ENCODE measurements at regions not wholly inside any gene's neighbourhood (a gene's known extent, or its start where the extent isn't known, plus 50 kb on each side); places are given as distances from the start of the nearest gene placed in this dataset.

GRCh38 chr10:128318913-128319312 is 192.7 kb upstream of the MKI67 start:
- Histone ChIP-seq H2AFZ (ENCODE audit: low read length) (no peak overlapping the region), H3F3A (ENCODE audit: low read length, unreplicated experiment) (no peaks in the 10 kb centered on the region), H3K36me3 (ENCODE audit: low read depth, low read length) (no peaks in the 10 kb centered on the region), H3K4me1 (ENCODE audit: insufficient read depth, low read length) (no peaks in the 10 kb centered on the region), H3K9me2 (replicated peaks; ENCODE audit: low read length) (no peaks in the 10 kb centered on the region), H3K79me2 (ENCODE audit: low read length) (no peaks in the 10 kb centered on the region), H3K4me3 (ENCODE audit: low read length) (no peak overlapping the region), H3K9ac (ENCODE audit: low read length) (no peak overlapping the region), H3K4me2 (ENCODE audit: low read length) (no peak overlapping the region), H4K20me1 (ENCODE audit: low read length) (no peaks in the 10 kb centered on the region), H3K27me3 (ENCODE audit: low read length) (0 out of 2 replicates have a peak, but pooled peaks cover 11% of the 10 kb centered on the region), H3K27ac (ENCODE audit: low read length) (no peak overlapping the region), H3K9me3 (ENCODE audit: low read length) (no peaks in the 10 kb centered on the region)
- intact Hi-C loops (cut with micrococcal nuclease), result no loop called here
- DNase-seq, result no peak
- POLR2A ChIA-PET (ENCODE audit: unreplicated experiment), result no interaction called here
- ATAC-seq, result no peak
- CTCF ChIA-PET, result no interaction called here
- no peak for TF ChIP-seq EZH2 (IDR thresholded peaks at IDR 0.05; ENCODE audit: low read length, unreplicated experiment)
- no peak for TF ChIP-seq CTCF (conservative IDR thresholded peaks at IDR 0.05; ENCODE audit: low read depth, low read length)
- no peak for TF ChIP-seq EZH2phosphoT487 (IDR thresholded peaks at IDR 0.05; ENCODE audit: borderline replicate concordance, low read length)
- BruUV-seq (replicated peaks), result no TSS peak

- intact Hi-C loops (cut with micrococcal nuclease), result no loop called here
- H3K27ac ChIP-seq (ENCODE audit: low read length), result no peak overlapping the region
- no peaks in the 10 kb centered on the region for H3K79me2 ChIP-seq (ENCODE audit: low read length)
- ChIA-PET CTCF (no interaction called here), POLR2A (ENCODE audit: unreplicated experiment) (no interaction called here)
- ATAC-seq (no peak), DNase-seq (no peak)
- no peak overlapping the region for H3K4me2 ChIP-seq (ENCODE audit: low read length)
- no peaks in the 10 kb centered on the region for H4K20me1 ChIP-seq (ENCODE audit: low read length)
- 0 out of 2 replicates have a peak, but pooled peaks cover 6% of the 10 kb centered on the region for H3K27me3 ChIP-seq (ENCODE audit: low read length)
- H2AFZ ChIP-seq (ENCODE audit: low read length), result no peak overlapping the region
- BruUV-seq (replicated peaks), result no TSS peak
- TF ChIP-seq CTCF (conservative IDR thresholded peaks at IDR 0.05; ENCODE audit: low read depth, low read length) (no peak), EZH2phosphoT487 (IDR thresholded peaks at IDR 0.05; ENCODE audit: borderline replicate concordance, low read length) (no peak), EZH2 (IDR thresholded peaks at IDR 0.05; ENCODE audit: low read length, unreplicated experiment) (no peak)
- H3K9me2 ChIP-seq (replicated peaks; ENCODE audit: low read length), result no peaks in the 10 kb centered on the region
- no peak overlapping the region for H3K9ac ChIP-seq (ENCODE audit: low read length)
- H3K36me3 ChIP-seq (ENCODE audit: low read depth, low read length), result no peaks in the 10 kb centered on the region
- H3K9me3 ChIP-seq (ENCODE audit: low read length), result no peaks in the 10 kb centered on the region
- H3K4me3 ChIP-seq (ENCODE audit: low read length), result no peak overlapping the region
- H3F3A ChIP-seq (ENCODE audit: low read length, unreplicated experiment), result no peaks in the 10 kb centered on the region
- no peaks in the 10 kb centered on the region for H3K4me1 ChIP-seq (ENCODE audit: insufficient read depth, low read length)
Measured at GRCh38 chr10:128322106-128322505, 195.9 kb upstream of the MKI67 start.

DNA sequence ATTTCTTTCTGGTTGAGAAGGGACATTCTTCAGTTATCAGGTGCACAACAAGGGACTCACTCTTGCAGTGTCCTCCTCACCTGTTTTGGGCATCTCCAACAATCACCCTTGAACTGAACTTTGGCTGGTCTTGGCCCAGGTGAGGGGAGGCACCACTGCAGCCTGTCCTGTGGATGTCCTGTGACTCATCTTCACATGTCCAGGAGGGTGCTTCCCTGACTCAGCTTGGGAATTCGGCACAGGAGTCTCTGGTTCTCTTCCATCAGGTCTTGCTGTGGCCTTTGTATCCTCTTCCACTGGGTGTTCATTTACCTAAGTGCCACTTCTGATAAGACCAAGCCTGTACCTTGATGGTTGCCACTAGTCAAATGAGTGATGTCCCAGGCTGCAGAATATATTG is 196.7 kb upstream of the MKI67 start:
- Histone ChIP-seq H3K79me2 (ENCODE audit: low read length) (no peaks in the 10 kb centered on the region), H3K27me3 (ENCODE audit: low read length) (0 out of 2 replicates have a peak, but pooled peaks cover 6% of the 10 kb centered on the region), H4K20me1 (ENCODE audit: low read length) (no peaks in the 10 kb centered on the region), H3K9me2 (replicated peaks; ENCODE audit: low read length) (no peaks in the 10 kb centered on the region), H3K4me2 (ENCODE audit: low read length) (no peak overlapping the region), H3K9ac (ENCODE audit: low read length) (no peak overlapping the region), H3K9me3 (ENCODE audit: low read length) (no peaks in the 10 kb centered on the region), H3K4me3 (ENCODE audit: low read length) (no peak overlapping the region), H3F3A (ENCODE audit: low read length, unreplicated experiment) (no peaks in the 10 kb centered on the region), H3K4me1 (ENCODE audit: insufficient read depth, low read length) (no peaks in the 10 kb centered on the region), H3K27ac (ENCODE audit: low read length) (no peak overlapping the region), H2AFZ (ENCODE audit: low read length) (no peak overlapping the region), H3K36me3 (ENCODE audit: low read depth, low read length) (no peaks in the 10 kb centered on the region)
- ATAC-seq (no peak), DNase-seq (no peak)
- POLR2A ChIA-PET (ENCODE audit: unreplicated experiment), result no interaction called here
- intact Hi-C loops (cut with micrococcal nuclease), result no loop called here
- TF ChIP-seq EZH2 (IDR thresholded peaks at IDR 0.05; ENCODE audit: low read length, unreplicated experiment) (no peak), CTCF (conservative IDR thresholded peaks at IDR 0.05; ENCODE audit: low read depth, low read length) (no peak), EZH2phosphoT487 (IDR thresholded peaks at IDR 0.05; ENCODE audit: borderline replicate concordance, low read length) (no peak)
- CTCF ChIA-PET, result no interaction called here
- no TSS peak for BruUV-seq (replicated peaks)

Measured in PC-3 (cell line).